ENCODE measurements at regions not wholly inside any gene's neighbourhood (a gene's known extent, or its start where the extent isn't known, plus 50 kb on each side); places are given as distances from the start of the nearest gene placed in this dataset.

DNA sequence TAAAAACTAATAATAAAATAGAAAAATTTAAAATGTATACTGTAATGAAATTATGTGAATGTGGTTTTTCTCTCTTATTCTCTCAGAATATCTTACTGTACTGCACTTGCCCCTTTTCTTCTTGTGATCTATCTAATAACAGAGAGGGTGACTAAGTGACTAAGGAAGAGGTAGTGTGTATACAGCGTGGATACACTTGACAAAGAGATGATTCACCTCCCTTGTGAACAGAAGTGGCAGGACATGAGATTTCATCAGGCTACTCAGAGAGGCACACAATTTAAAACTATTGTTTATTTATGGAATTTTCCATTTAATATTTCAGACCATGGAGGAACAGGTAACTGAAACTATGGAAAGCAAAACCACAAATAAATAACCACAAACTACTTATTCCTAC lies 806.6 kb upstream of the GHITM start:
- FAIRE-seq: no peak
- Histone ChIP-seq H3K9ac (ENCODE audit: low read length in 3 of 3) (no peak overlapping the region), H3K9me3 (ENCODE audit: control insufficient read depth in 2 of 3, insufficient read depth in 1 of 3, low read length in 3 of 3) (no peaks in the 10 kb centered on the region), H3K4me3 (ENCODE audit: low read length in 3 of 3) (no peak overlapping the region), H3K27ac (ENCODE audit: low read depth in 2 of 2, low read length in 2 of 2) (no peak overlapping the region), H3K27me3 (ENCODE audit: control insufficient read depth, insufficient read depth, low read length) (no peaks in the 10 kb centered on the region), H3K36me3 (ENCODE audit: control insufficient read depth in 2 of 3, insufficient read depth in 3 of 3, low read length in 3 of 3) (no peaks in the 10 kb centered on the region), H3K4me1 (ENCODE audit: control insufficient read depth in 2 of 3, insufficient read depth in 2 of 3, low read depth in 1 of 3, low read length in 3 of 3) (no peaks in the 10 kb centered on the region)
- intact Hi-C loops (cut with DNase I): no loop called here
- TF ChIP-seq CTCF (IDR thresholded peaks at IDR 0.05; ENCODE audit: borderline replicate concordance, extremely low read depth, insufficient read depth): no peak
- DNase-seq: no peak

GRCh38 chr10:83333566-83333965 lies 805.7 kb upstream of the GHITM start:
- Histone ChIP-seq H3K27ac (ENCODE audit: low read depth in 2 of 2, low read length in 2 of 2) (no peak overlapping the region), H3K9ac (ENCODE audit: low read length in 3 of 3) (no peak overlapping the region), H3K4me3 (ENCODE audit: low read length in 3 of 3) (no peak overlapping the region), H3K9me3 (ENCODE audit: control insufficient read depth in 2 of 3, insufficient read depth in 1 of 3, low read length in 3 of 3) (no peaks in the 10 kb centered on the region), H3K27me3 (ENCODE audit: control insufficient read depth, insufficient read depth, low read length) (no peaks in the 10 kb centered on the region), H3K36me3 (ENCODE audit: control insufficient read depth in 2 of 3, insufficient read depth in 3 of 3, low read length in 3 of 3) (no peaks in the 10 kb centered on the region), H3K4me1 (ENCODE audit: control insufficient read depth in 2 of 3, insufficient read depth in 2 of 3, low read depth in 1 of 3, low read length in 3 of 3) (no peaks in the 10 kb centered on the region)
- FAIRE-seq: no peak
- intact Hi-C loops (cut with DNase I): no loop called here
- DNase-seq: no peak
- TF ChIP-seq CTCF (IDR thresholded peaks at IDR 0.05; ENCODE audit: borderline replicate concordance, extremely low read depth, insufficient read depth): no peak

DNA sequence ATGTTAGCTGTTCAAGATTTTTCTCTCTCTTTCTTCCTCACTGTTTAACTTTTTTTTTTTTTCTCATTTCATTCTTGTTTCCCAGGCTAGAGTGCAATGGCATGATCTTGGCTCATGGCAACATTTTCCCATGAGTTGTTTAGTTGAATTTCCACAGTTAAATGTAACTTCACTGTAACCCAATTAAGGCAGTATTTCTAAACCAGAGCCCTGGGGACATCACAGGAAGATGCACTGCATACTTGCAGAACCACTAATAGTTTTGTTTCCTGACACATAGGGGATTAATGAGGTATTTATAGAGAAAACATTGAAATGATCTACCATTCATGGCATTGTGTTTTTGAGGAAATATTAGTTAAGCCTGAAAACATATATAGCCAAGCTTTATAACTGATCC lies 795.6 kb upstream of the GHITM start:
- Histone ChIP-seq H3K36me3 (ENCODE audit: control insufficient read depth in 2 of 3, insufficient read depth in 3 of 3, low read length in 3 of 3) (no peaks in the 10 kb centered on the region), H3K27me3 (ENCODE audit: control insufficient read depth, insufficient read depth, low read length) (no peaks in the 10 kb centered on the region), H3K27ac (ENCODE audit: low read depth in 2 of 2, low read length in 2 of 2) (no peak overlapping the region), H3K9ac (ENCODE audit: low read length in 3 of 3) (no peak overlapping the region), H3K9me3 (ENCODE audit: control insufficient read depth in 2 of 3, insufficient read depth in 1 of 3, low read length in 3 of 3) (no peaks in the 10 kb centered on the region), H3K4me3 (ENCODE audit: low read length in 3 of 3) (no peak overlapping the region), H3K4me1 (ENCODE audit: control insufficient read depth in 2 of 3, insufficient read depth in 2 of 3, low read depth in 1 of 3, low read length in 3 of 3) (no peaks in the 10 kb centered on the region)
- no peak for TF ChIP-seq CTCF (IDR thresholded peaks at IDR 0.05; ENCODE audit: borderline replicate concordance, extremely low read depth, insufficient read depth)
- FAIRE-seq: no peak
- no peak for DNase-seq
- intact Hi-C loops (cut with DNase I): no loop called here

GRCh38 chr10:83346266-83346910 lies 792.9 kb upstream of the GHITM start:
- DNase-seq (no peak), FAIRE-seq (no peak)
- Histone ChIP-seq H3K4me3 (ENCODE audit: low read length in 3 of 3) (no peak overlapping the region), H3K9ac (ENCODE audit: low read length in 3 of 3) (no peak overlapping the region), H3K36me3 (ENCODE audit: control insufficient read depth in 2 of 3, insufficient read depth in 3 of 3, low read length in 3 of 3) (no peaks in the 10 kb centered on the region), H3K27ac (ENCODE audit: low read depth in 2 of 2, low read length in 2 of 2) (no peak overlapping the region), H3K9me3 (ENCODE audit: control insufficient read depth in 2 of 3, insufficient read depth in 1 of 3, low read length in 3 of 3) (no peaks in the 10 kb centered on the region), H3K4me1 (ENCODE audit: control insufficient read depth in 2 of 3, insufficient read depth in 2 of 3, low read depth in 1 of 3, low read length in 3 of 3) (no peaks in the 10 kb centered on the region), H3K27me3 (ENCODE audit: control insufficient read depth, insufficient read depth, low read length) (no peaks in the 10 kb centered on the region)
- intact Hi-C loops (cut with DNase I): no loop called here
- TF ChIP-seq CTCF (IDR thresholded peaks at IDR 0.05; ENCODE audit: borderline replicate concordance, extremely low read depth, insufficient read depth): no peak
